ENCODE measurements at regions not wholly inside any gene's neighbourhood (a gene's known extent, or its start where the extent isn't known, plus 50 kb on each side); places are given as distances from the start of the nearest gene placed in this dataset.

DNA sequence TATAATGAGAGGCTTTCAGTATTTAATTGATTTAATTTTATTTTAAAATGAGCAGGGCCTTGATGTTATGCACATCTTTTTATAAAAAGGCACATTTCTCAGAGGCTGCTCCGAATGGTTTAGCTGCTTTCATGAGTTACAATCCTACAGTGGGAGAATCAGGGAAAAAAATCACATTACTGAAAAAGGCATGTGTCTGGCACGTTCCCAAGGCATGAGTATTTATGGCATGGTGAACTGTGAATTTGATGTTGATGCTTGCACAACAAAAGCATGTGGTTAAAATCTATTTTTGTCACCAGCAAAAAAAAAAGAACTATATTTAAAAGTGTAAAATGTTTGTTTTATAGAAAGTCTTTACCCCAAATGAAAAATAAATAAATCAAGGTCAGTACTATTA, 485.2 kb upstream of the ROBO2 start:
- TF ChIP-seq, protein P1, sequence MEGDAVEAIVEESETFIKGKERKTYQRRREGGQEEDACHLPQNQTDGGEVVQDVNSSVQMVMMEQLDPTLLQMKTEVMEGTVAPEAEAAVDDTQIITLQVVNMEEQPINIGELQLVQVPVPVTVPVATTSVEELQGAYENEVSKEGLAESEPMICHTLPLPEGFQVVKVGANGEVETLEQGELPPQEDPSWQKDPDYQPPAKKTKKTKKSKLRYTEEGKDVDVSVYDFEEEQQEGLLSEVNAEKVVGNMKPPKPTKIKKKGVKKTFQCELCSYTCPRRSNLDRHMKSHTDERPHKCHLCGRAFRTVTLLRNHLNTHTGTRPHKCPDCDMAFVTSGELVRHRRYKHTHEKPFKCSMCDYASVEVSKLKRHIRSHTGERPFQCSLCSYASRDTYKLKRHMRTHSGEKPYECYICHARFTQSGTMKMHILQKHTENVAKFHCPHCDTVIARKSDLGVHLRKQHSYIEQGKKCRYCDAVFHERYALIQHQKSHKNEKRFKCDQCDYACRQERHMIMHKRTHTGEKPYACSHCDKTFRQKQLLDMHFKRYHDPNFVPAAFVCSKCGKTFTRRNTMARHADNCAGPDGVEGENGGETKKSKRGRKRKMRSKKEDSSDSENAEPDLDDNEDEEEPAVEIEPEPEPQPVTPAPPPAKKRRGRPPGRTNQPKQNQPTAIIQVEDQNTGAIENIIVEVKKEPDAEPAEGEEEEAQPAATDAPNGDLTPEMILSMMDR (IDR thresholded peaks at IDR 0.05) = no peak
- no peak for TF ChIP-seq POLR2A (IDR thresholded peaks at IDR 0.05)
